NCI-H128 (cell line): ENCODE measurements at regions not wholly inside any gene's neighbourhood (a gene's known extent, or its start where the extent isn't known, plus 50 kb on each side); places are given as distances from the start of the nearest gene placed in this dataset.

Experiments
- DNase-seq: peaks from one replicate; lab custom pipeline; 2025; ENCODE audit not compliant: unreplicated experiment; lab: John Stamatoyannopoulos, UW

- DNase-seq, result peak; percentile 10
Observed at GRCh38 chr5:125700380-125700861, 722.8 kb upstream of the GRAMD2B start.

- DNase-seq, result no peak
Observed at GRCh38 chr5:125703616-125704015, 719.6 kb upstream of the GRAMD2B start.

GRCh38 chr5:125704888-125705287, 718.3 kb upstream of the GRAMD2B start:
- DNase-seq, result no peak

- no peak for DNase-seq
Observed at GRCh38 chr5:125708583-125708982, 714.6 kb upstream of the GRAMD2B start.

- no peak for DNase-seq
Observed at GRCh38 chr5:125710745-125711144, 712.5 kb upstream of the GRAMD2B start.

GRCh38 chr5:125712397-125712796, 710.8 kb upstream of the GRAMD2B start:
- no peak for DNase-seq

GRCh38 chr5:125713109-125713805, 710.0 kb upstream of the GRAMD2B start:
- DNase-seq, result no peak

GRCh38 chr5:125715216-125715615, 708.0 kb upstream of the GRAMD2B start:
- DNase-seq, result no peak

- DNase-seq, result no peak
Observed at GRCh38 chr5:125717209-125717608, 706.0 kb upstream of the GRAMD2B start.

- DNase-seq, result peak; percentile 69
Observed at GRCh38 chr5:125719681-125720347, 703.4 kb upstream of the GRAMD2B start.

GRCh38 chr5:125720348-125720685, 702.9 kb upstream of the GRAMD2B start:
- no peak for DNase-seq

GRCh38 chr5:125720721-125721120, 702.5 kb upstream of the GRAMD2B start:
- no peak for DNase-seq

- DNase-seq, result no peak
Observed at GRCh38 chr5:125722550-125722949, 700.7 kb upstream of the GRAMD2B start.

- DNase-seq, result no peak
Observed at GRCh38 chr5:125725691-125726090, 697.5 kb upstream of the GRAMD2B start.

- DNase-seq, result no peak
Observed at GRCh38 chr5:125743939-125744338, 679.3 kb upstream of the GRAMD2B start.

GRCh38 chr5:125746917-125747316, 676.3 kb upstream of the GRAMD2B start:
- no peak for DNase-seq

- no peak for DNase-seq
Observed at GRCh38 chr5:125750147-125750860, 672.9 kb upstream of the GRAMD2B start.

GRCh38 chr5:125750861-125751186, 672.4 kb upstream of the GRAMD2B start:
- no peak for DNase-seq

GRCh38 chr5:125756456-125756855, 666.8 kb upstream of the GRAMD2B start:
- DNase-seq, result no peak

- no peak for DNase-seq
Observed at GRCh38 chr5:125766706-125767105, 656.5 kb upstream of the GRAMD2B start.

GRCh38 chr5:125775896-125776295, 647.3 kb upstream of the GRAMD2B start:
- no peak for DNase-seq

- DNase-seq, result no peak
Observed at GRCh38 chr5:125776656-125777139, 646.5 kb upstream of the GRAMD2B start.
